ENCODE measurements at regions not wholly inside any gene's neighbourhood (a gene's known extent, or its start where the extent isn't known, plus 50 kb on each side); places are given as distances from the start of the nearest gene placed in this dataset.

GRCh38 chr10:29068966-29069365 lies 219.9 kb upstream of the LYZL1 start:
- H3K4me3 Mint-ChIP-seq = no peak overlapping the region
- no peaks in the 10 kb centered on the region for H3K36me3 Mint-ChIP-seq (ENCODE audit: low read depth)
- DNase-seq (ENCODE audit: low read depth, low spot score) = no peak
- no peaks in the 10 kb centered on the region for H3K9me3 Mint-ChIP-seq
- peaks cover 36% of the 10 kb centered on the region for H3K4me1 Mint-ChIP-seq
- H3K27ac Mint-ChIP-seq (ENCODE audit: unreplicated experiment) = no peak overlapping the region
- no peak for TF ChIP-seq CTCF (conservative IDR thresholded peaks at IDR 0.05)
- peaks cover 4% of the 10 kb centered on the region for H3K27me3 Mint-ChIP-seq (ENCODE audit: low read depth)

- no peak for DNase-seq (ENCODE audit: low read depth, low spot score)
- TF ChIP-seq CTCF (conservative IDR thresholded peaks at IDR 0.05) = no peak
- Mint-ChIP-seq H3K27me3 (ENCODE audit: low read depth) (peaks cover 4% of the 10 kb centered on the region), H3K27ac (ENCODE audit: unreplicated experiment) (no peak overlapping the region), H3K4me3 (no peak overlapping the region), H3K36me3 (ENCODE audit: low read depth) (no peaks in the 10 kb centered on the region), H3K4me1 (peaks cover 28% of the 10 kb centered on the region), H3K9me3 (no peaks in the 10 kb centered on the region)
Measured at GRCh38 chr10:29069941-29070340, 218.9 kb upstream of the LYZL1 start.

- no peaks in the 10 kb centered on the region for H3K36me3 Mint-ChIP-seq (ENCODE audit: low read depth)
- DNase-seq (ENCODE audit: low read depth, low spot score) = no peak
- H3K4me1 Mint-ChIP-seq = peaks cover 18% of the 10 kb centered on the region
- no peaks in the 10 kb centered on the region for H3K9me3 Mint-ChIP-seq
- H3K4me3 Mint-ChIP-seq = no peak overlapping the region
- TF ChIP-seq CTCF (conservative IDR thresholded peaks at IDR 0.05) = no peak
- H3K27me3 Mint-ChIP-seq (ENCODE audit: low read depth) = no peaks in the 10 kb centered on the region
- no peak overlapping the region for H3K27ac Mint-ChIP-seq (ENCODE audit: unreplicated experiment)
Measured at GRCh38 chr10:29078919-29079318, 210.0 kb upstream of the LYZL1 start.

GRCh38 chr10:29081231-29081630 lies 207.6 kb upstream of the LYZL1 start:
- peaks cover 18% of the 10 kb centered on the region for H3K4me1 Mint-ChIP-seq
- no peak overlapping the region for H3K4me3 Mint-ChIP-seq
- H3K9me3 Mint-ChIP-seq = no peaks in the 10 kb centered on the region
- DNase-seq (ENCODE audit: low read depth, low spot score) = no peak
- no peaks in the 10 kb centered on the region for H3K36me3 Mint-ChIP-seq (ENCODE audit: low read depth)
- no peaks in the 10 kb centered on the region for H3K27me3 Mint-ChIP-seq (ENCODE audit: low read depth)
- TF ChIP-seq CTCF (conservative IDR thresholded peaks at IDR 0.05) = no peak
- H3K27ac Mint-ChIP-seq (ENCODE audit: unreplicated experiment) = no peak overlapping the region

- H3K27me3 Mint-ChIP-seq (ENCODE audit: low read depth) = no peaks in the 10 kb centered on the region
- no peak overlapping the region for H3K27ac Mint-ChIP-seq (ENCODE audit: unreplicated experiment)
- H3K36me3 Mint-ChIP-seq (ENCODE audit: low read depth) = no peaks in the 10 kb centered on the region
- no peak for TF ChIP-seq CTCF (conservative IDR thresholded peaks at IDR 0.05)
- DNase-seq (ENCODE audit: low read depth, low spot score) = no peak
- no peaks in the 10 kb centered on the region for H3K9me3 Mint-ChIP-seq
- H3K4me1 Mint-ChIP-seq = peaks cover 18% of the 10 kb centered on the region
- no peak overlapping the region for H3K4me3 Mint-ChIP-seq
Measured at GRCh38 chr10:29081951-29082685, 206.8 kb upstream of the LYZL1 start.

Data from neural crest cell (in vitro differentiated cells).